A673 (cell line): ENCODE measurements at regions not wholly inside any gene's neighbourhood (a gene's known extent, or its start where the extent isn't known, plus 50 kb on each side); places are given as distances from the start of the nearest gene placed in this dataset.

Source experiments
- CTCF ChIP-seq: fragments of 300-800, 200-600 bp; sonication (generic); conservative IDR thresholded peaks from 2 replicates; pipeline ENCODE4 v1.5.1; 2017; ENCODE audit warnings: low read depth, mild to moderate bottlenecking, antibody characterized with exemption, low read length, moderate library complexity, mixed read lengths
- EZH2 ChIP-seq: fragments of 200-600 bp; sonication (generic); IDR thresholded peaks from 2 replicates; pipeline ENCODE4 v1.6.1; 2017; ENCODE audit warnings: borderline replicate concordance, low read depth, mild to moderate bottlenecking, mixed read lengths, antibody characterized with exemption, low read length; ENCODE audit not compliant: poor library complexity, severe bottlenecking

- TF ChIP-seq CTCF (no peak), EZH2 (no peak)
Measured at GRCh38 chr10:16227674-16228073, 209.1 kb upstream of the PTER start.
